Endothelial cell (in vitro differentiated cells): ENCODE measurements at regions not wholly inside any gene's neighbourhood (a gene's known extent, or its start where the extent isn't known, plus 50 kb on each side); places are given as distances from the start of the nearest gene placed in this dataset.

ENCODE experiments used
- DNase-seq: peaks from one replicate; pipeline ENCODE4 v3.0.0; 2021; ENCODE audit warnings: low spot score
- H3K27ac Mint-ChIP-seq: one replicate; pipeline ENCODE4 v1.8.0; 2021; ENCODE audit warnings: mixed read lengths, inconsistent platforms; ENCODE audit not compliant: unreplicated experiment
- H3K27me3 Mint-ChIP-seq: one replicate; pipeline ENCODE4 v1.8.0; 2021; ENCODE audit warnings: mild to moderate bottlenecking, moderate library complexity, mixed read lengths, inconsistent platforms; ENCODE audit not compliant: unreplicated experiment
- H3K36me3 Mint-ChIP-seq: one replicate; pipeline ENCODE4 v1.8.0; 2021; ENCODE audit warnings: mild to moderate bottlenecking, low read depth, mixed read lengths, inconsistent platforms; ENCODE audit not compliant: unreplicated experiment
- H3K4me1 Mint-ChIP-seq: one replicate; pipeline ENCODE4 v1.8.0; 2021; ENCODE audit warnings: mild to moderate bottlenecking, mixed read lengths, inconsistent platforms; ENCODE audit not compliant: unreplicated experiment
- H3K4me3 Mint-ChIP-seq: one replicate; pipeline ENCODE4 v1.8.0; 2021; ENCODE audit warnings: mild to moderate bottlenecking, mixed read lengths, inconsistent platforms; ENCODE audit not compliant: unreplicated experiment
- H3K9me3 Mint-ChIP-seq: one replicate; pipeline ENCODE4 v1.8.0; 2021; ENCODE audit warnings: mixed read lengths, inconsistent platforms; ENCODE audit not compliant: unreplicated experiment
- TF ChIP-seq, protein P1 (sequence below): fragments of 200-600 bp; sonication (generic); IDR thresholded peaks from one replicate; pipeline ENCODE4 v1.5.0; 2021; ENCODE audit warnings: antibody characterized with exemption; ENCODE audit not compliant: unreplicated experiment

DNA sequence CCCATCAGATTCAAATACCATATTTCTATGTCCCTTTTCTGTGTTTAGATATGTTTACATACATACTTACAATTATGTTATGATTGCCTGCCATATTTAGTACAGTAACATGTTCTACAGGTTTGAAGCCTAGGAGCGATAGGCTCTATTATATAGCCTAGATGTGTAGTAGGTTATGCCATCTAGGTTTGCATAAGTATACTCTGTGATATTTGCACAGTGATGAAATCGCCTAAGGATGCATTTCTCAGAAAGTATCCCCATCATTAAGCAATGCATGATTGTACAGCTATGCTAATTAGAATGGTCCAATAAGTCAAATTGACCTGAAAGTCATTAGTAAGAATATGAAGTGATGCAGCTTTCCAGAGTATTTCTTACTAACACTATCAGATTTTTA is 1171.7 kb upstream of the LRRTM3 start:
- Mint-ChIP-seq H3K4me3 (no peak overlapping the region), H3K9me3 (no peaks in the 10 kb centered on the region), H3K36me3 (no peaks in the 10 kb centered on the region), H3K4me1 (peaks cover 6% of the 10 kb centered on the region), H3K27me3 (no peaks in the 10 kb centered on the region), H3K27ac (no peak overlapping the region)
- no peak for DNase-seq
- TF ChIP-seq, protein P1, sequence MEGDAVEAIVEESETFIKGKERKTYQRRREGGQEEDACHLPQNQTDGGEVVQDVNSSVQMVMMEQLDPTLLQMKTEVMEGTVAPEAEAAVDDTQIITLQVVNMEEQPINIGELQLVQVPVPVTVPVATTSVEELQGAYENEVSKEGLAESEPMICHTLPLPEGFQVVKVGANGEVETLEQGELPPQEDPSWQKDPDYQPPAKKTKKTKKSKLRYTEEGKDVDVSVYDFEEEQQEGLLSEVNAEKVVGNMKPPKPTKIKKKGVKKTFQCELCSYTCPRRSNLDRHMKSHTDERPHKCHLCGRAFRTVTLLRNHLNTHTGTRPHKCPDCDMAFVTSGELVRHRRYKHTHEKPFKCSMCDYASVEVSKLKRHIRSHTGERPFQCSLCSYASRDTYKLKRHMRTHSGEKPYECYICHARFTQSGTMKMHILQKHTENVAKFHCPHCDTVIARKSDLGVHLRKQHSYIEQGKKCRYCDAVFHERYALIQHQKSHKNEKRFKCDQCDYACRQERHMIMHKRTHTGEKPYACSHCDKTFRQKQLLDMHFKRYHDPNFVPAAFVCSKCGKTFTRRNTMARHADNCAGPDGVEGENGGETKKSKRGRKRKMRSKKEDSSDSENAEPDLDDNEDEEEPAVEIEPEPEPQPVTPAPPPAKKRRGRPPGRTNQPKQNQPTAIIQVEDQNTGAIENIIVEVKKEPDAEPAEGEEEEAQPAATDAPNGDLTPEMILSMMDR = no peak

DNA sequence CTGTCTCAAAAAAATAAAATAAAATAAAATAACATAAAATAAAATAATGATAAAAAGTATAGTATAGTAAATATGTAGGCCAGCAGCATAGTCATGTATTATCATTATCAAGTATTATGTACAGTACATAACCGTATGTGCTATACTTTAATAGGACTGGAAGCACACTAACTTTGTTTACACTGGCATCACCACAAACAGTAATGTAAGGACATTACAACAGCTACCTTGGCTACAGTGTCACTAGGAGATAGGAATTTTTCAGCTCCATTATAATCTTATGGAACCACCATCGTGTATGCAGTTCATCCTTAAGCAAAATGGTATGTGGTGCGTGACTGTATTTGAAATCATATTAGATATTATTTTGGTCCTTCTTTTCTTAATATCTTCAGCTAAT is 1163.5 kb upstream of the LRRTM3 start:
- TF ChIP-seq, protein P1 = no peak
- no peaks in the 10 kb centered on the region for H3K9me3 Mint-ChIP-seq
- peaks cover 2% of the 10 kb centered on the region for H3K27me3 Mint-ChIP-seq
- peaks cover 3% of the 10 kb centered on the region for H3K4me1 Mint-ChIP-seq
- H3K27ac Mint-ChIP-seq = no peak overlapping the region
- no peak overlapping the region for H3K4me3 Mint-ChIP-seq
- H3K36me3 Mint-ChIP-seq = no peaks in the 10 kb centered on the region
- DNase-seq = no peak

DNA sequence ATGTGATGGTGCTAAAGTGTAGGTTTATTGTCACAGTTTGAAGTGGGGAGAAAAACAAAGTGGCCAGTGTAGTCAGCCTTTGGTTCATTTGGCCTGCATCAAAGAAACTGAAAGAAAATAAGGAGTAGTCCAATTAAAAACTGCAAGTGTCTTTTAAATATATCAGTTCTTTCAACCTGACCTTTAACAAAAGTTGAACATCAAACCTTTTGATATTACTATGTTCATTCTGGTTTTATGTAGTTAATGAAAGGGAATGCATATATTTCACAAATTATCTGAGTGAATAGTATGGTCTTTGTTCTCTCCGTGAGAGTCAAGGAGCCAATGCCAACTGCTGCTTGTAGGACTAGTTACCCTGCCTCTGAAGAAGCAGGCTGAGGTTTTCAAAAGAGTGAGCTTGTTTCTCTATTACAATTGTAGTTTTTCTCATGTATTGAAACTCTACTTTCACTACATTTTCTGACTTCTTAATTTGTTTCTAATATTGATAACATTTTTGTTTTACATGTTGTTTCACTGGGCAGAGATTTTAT is 1160.8 kb upstream of the LRRTM3 start:
- no peak overlapping the region for H3K4me3 Mint-ChIP-seq
- H3K36me3 Mint-ChIP-seq = no peaks in the 10 kb centered on the region
- TF ChIP-seq, protein P1 = no peak
- no peaks in the 10 kb centered on the region for H3K4me1 Mint-ChIP-seq
- H3K9me3 Mint-ChIP-seq = no peaks in the 10 kb centered on the region
- H3K27me3 Mint-ChIP-seq = peaks cover 2% of the 10 kb centered on the region
- no peak for DNase-seq
- H3K27ac Mint-ChIP-seq = no peak overlapping the region

DNA sequence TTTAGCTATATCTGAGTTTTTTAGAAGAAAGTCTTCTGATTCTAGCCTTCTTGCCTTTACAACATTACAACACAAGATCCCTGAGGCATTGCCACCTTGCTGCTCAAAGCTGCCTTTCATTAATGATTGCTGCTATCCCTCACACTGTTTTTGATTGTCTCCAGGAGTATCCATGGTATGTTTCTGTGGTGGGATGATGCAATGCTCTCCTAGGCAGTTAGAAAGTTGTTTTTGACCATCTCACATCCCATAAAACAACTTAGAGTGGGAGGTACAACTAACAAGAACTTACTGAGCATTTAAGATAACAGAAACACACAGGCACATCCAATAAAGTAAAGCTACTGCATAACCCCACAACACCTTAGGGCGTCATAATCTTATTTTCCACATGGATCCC is 1156.0 kb upstream of the LRRTM3 start:
- Mint-ChIP-seq H3K27ac (no peak overlapping the region), H3K9me3 (no peaks in the 10 kb centered on the region), H3K36me3 (no peaks in the 10 kb centered on the region), H3K27me3 (no peaks in the 10 kb centered on the region), H3K4me1 (no peaks in the 10 kb centered on the region), H3K4me3 (no peak overlapping the region)
- no peak for DNase-seq
- TF ChIP-seq, protein P1 = no peak

DNA sequence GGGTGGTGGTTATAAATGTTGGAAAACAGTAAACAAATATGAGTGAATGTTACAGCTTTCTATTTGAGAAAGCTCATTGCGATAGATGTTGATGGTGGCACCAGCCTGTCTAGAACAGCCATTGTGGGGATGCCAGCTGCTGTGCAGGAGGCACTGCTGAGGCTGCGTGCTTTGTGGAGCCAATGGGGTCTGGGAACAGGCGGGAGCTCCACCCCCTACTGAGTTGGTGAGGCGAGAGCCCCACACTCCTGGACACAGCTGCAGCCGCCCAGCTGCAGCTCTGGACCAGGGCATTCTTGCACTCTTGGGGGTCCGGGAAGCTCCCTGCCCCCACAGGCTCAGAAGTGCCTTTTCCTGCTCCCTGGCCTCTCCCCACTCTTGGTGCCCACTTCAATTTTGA is 1147.1 kb upstream of the LRRTM3 start:
- TF ChIP-seq, protein P1 = no peak
- DNase-seq = no peak
- H3K4me1 Mint-ChIP-seq = no peaks in the 10 kb centered on the region
- no peaks in the 10 kb centered on the region for H3K36me3 Mint-ChIP-seq
- H3K27me3 Mint-ChIP-seq = no peaks in the 10 kb centered on the region
- no peak overlapping the region for H3K4me3 Mint-ChIP-seq
- H3K27ac Mint-ChIP-seq = no peak overlapping the region
- no peaks in the 10 kb centered on the region for H3K9me3 Mint-ChIP-seq
